ENCODE measurements at regions not wholly inside any gene's neighbourhood (a gene's known extent, or its start where the extent isn't known, plus 50 kb on each side); places are given as distances from the start of the nearest gene placed in this dataset.
A peak's percentile ranks its signal among the peaks of the same experiment; 100 is the strongest.

- no peak for TF ChIP-seq CTCF (IDR thresholded peaks at IDR 0.05; ENCODE audit: low read depth, low read length, missing control alignments)
- no peak for DNase-seq (ENCODE audit: low read depth)
These were observed 786.2 kb upstream of the FANCL start for GRCh38 chr2:59027320-59027719.

GRCh38 chr2:59025157-59025757, 784.1 kb upstream of the FANCL start:
- TF ChIP-seq CTCF (IDR thresholded peaks at IDR 0.05; ENCODE audit: low read depth, low read length, missing control alignments) = peak; percentile 94
- no peak for DNase-seq (ENCODE audit: low read depth)
- H3K4me3 ChIP-seq (ENCODE audit: low read depth, low read length) = no peak overlapping the region

More at GRCh38 chr2:59027320-59027719, 786.2 kb upstream of the FANCL start:
- H3K4me3 ChIP-seq (ENCODE audit: low read depth, low read length) = no peak overlapping the region

- no peak overlapping the region for H3K4me3 ChIP-seq (ENCODE audit: low read depth, low read length)
- no peak for TF ChIP-seq CTCF (IDR thresholded peaks at IDR 0.05; ENCODE audit: low read depth, low read length, missing control alignments)
- DNase-seq (ENCODE audit: low read depth) = no peak
These were observed 780.7 kb upstream of the FANCL start for GRCh38 chr2:59021786-59022185.

- no peak for TF ChIP-seq CTCF (IDR thresholded peaks at IDR 0.05; ENCODE audit: low read depth, low read length, missing control alignments)
- no peak overlapping the region for H3K4me3 ChIP-seq (ENCODE audit: low read depth, low read length)
- DNase-seq (ENCODE audit: low read depth) = no peak
These were observed 778.5 kb upstream of the FANCL start for GRCh38 chr2:59019566-59020159.

GRCh38 chr2:59018737-59019136, 777.6 kb upstream of the FANCL start:
- DNase-seq (ENCODE audit: low read depth) = no peak
- H3K4me3 ChIP-seq (ENCODE audit: low read depth, low read length) = no peak overlapping the region
- no peak for TF ChIP-seq CTCF (IDR thresholded peaks at IDR 0.05; ENCODE audit: low read depth, low read length, missing control alignments)

GRCh38 chr2:59015027-59015426, 773.9 kb upstream of the FANCL start:
- H3K4me3 ChIP-seq (ENCODE audit: low read depth, low read length) = no peak overlapping the region
- no peak for DNase-seq (ENCODE audit: low read depth)
- TF ChIP-seq CTCF (IDR thresholded peaks at IDR 0.05; ENCODE audit: low read depth, low read length, missing control alignments) = no peak

GRCh38 chr2:59012971-59013370, 771.8 kb upstream of the FANCL start:
- no peak for TF ChIP-seq CTCF (IDR thresholded peaks at IDR 0.05; ENCODE audit: low read depth, low read length, missing control alignments)
- DNase-seq (ENCODE audit: low read depth) = no peak
- H3K4me3 ChIP-seq (ENCODE audit: low read depth, low read length) = no peak overlapping the region
